KOPT-K1 (cell line): ENCODE measurements at regions not wholly inside any gene's neighbourhood (a gene's known extent, or its start where the extent isn't known, plus 50 kb on each side); places are given as distances from the start of the nearest gene placed in this dataset.

ENCODE experiments used
- H3K27ac ChIP-seq: fragments of 200-600 bp; sonication (generic); 2 replicates; pipeline ENCODE4 v1.5.1; 2016; ENCODE audit warnings: antibody characterized with exemption, mild to moderate bottlenecking, low read depth, low read length; ENCODE audit not compliant: poor library complexity, severe bottlenecking
- H3K36me3 ChIP-seq: fragments of 200-600 bp; sonication (generic); 2 replicates; pipeline ENCODE4 v1.5.1; 2017; ENCODE audit warnings: antibody characterized with exemption, mild to moderate bottlenecking, low read length, moderate library complexity; ENCODE audit not compliant: insufficient read depth
- H3K9me3 ChIP-seq: fragments of 200-600 bp; sonication (generic); 2 replicates; pipeline ENCODE4 v1.5.1; 2017; ENCODE audit warnings: antibody characterized with exemption, low read length, mild to moderate bottlenecking; ENCODE audit not compliant: insufficient read depth, poor library complexity, severe bottlenecking

- no peak overlapping the region for H3K27ac ChIP-seq
These were observed 50.5 kb upstream of the KRR1 start for GRCh38 chr12:75561921-75562320.

More at GRCh38 chr12:75561921-75562320, 50.5 kb upstream of the KRR1 start:
- Histone ChIP-seq H3K9me3 (peaks cover 4% of the 10 kb centered on the region), H3K36me3 (no peaks in the 10 kb centered on the region)
